Pulmonary artery endothelial cell (primary cell): ENCODE measurements at regions not wholly inside any gene's neighbourhood (a gene's known extent, or its start where the extent isn't known, plus 50 kb on each side); places are given as distances from the start of the nearest gene placed in this dataset.

Source experiments
- DNase-seq: peaks from one replicate; pipeline ENCODE4 v3.0.0-alpha.2; 2011; ENCODE audit warnings: low read depth, low spot score

DNA sequence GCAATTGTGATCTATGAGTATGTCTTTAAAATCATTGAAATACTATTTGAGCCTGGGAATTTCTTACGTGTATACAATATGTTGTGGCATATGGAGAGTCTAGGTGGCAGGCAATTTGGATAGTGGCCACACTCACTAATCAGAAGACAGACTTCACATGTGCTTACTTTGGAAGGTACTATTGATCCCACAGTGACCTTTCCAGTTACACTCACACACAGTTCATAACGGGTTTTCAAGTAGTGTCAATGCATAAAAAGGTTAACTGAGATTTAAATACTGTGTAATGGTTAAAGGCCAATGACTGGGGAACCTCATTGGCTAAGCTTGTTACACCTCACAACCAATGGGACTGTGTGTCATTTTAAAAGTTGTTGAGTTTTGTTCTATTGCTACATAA lies 783.2 kb downstream of the RPA4 start:
- DNase-seq: no peak

GRCh38 chrX:97668126-97668525 lies 784.4 kb downstream of the RPA4 start:
- DNase-seq: no peak

DNA sequence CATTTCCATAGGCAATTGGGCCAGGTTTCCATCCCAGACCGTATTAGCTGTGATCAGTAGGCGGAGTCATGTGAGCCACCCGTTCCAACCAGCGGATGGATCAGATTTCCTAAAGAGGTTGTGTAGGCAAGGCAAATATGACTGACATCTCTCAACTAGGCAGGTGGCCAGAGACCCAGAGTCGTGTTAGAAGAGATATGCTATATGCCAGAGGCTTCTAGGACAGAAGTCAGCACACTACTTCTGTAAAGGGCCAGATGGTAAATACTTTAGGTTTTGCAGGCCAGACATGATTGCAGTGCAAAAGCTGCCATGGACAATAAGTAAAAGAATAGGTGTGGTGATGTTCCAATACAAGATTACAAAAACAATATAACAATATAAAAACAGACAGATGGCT lies 788.4 kb downstream of the RPA4 start:
- DNase-seq: no peak

DNA sequence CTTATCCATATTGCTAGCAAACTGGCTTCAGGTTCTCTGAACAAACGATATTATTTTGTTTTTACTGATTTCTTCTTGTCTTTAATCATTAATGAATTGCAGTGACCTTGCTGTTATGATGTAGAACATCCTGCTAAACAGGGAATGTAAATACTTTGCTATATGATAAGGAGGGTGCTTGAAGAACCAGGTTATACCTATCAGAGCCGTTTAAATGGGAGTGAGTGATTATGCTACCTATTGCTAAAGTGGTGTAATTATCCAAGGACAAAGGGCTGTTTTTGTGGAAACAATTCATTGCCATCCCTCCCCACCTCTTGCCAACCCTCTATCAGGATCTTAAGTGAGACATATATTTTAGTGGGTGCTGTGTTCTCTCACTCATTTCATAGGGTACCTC lies 788.9 kb downstream of the RPA4 start:
- DNase-seq: no peak

DNA sequence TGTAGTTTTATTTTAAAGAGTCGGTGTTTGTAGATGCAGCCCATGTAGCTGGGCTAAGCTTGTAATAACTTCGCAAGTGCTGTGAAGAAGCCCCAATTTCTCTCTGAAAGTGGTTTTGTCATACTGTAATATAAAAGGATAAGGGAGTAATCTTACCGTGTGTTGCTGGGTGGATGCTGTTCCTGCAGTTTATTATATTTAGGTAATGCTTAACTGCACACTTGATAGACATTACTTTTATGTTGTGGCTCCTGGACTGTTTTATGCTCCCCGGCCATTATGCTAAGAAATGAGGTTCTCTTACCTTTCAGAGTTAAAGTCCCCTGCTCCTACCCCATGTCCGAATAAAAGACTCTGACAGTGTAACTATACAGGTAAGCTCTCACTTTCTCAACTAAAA lies 789.4 kb downstream of the RPA4 start:
- no peak for DNase-seq

GRCh38 chrX:97682991-97683840 lies 799.5 kb downstream of the RPA4 start:
- no peak for DNase-seq

GRCh38 chrX:97685753-97686152 lies 802.0 kb downstream of the RPA4 start:
- DNase-seq: peak; percentile 4

- DNase-seq: no peak
Observed at GRCh38 chrX:97691901-97692455, 808.3 kb downstream of the RPA4 start.

DNA sequence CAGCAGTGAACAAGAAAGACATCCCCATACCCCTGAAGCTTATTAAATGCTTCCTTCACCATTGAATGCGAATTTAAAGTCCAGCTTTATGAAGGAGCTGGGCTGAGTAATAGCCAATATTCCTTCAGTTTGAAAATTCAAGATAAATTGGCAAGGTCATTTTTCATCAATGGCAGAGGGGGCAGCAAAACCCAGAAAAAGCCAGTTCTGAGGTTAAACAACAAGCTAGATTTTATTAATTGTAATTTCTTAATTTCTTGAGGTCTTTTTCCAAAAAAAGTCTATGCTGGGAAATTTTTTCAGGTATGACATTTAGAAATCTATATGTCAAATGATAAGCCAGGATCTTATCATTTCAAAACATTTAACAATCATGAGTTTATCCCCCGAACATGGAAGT lies 808.9 kb downstream of the RPA4 start:
- DNase-seq: no peak

DNA sequence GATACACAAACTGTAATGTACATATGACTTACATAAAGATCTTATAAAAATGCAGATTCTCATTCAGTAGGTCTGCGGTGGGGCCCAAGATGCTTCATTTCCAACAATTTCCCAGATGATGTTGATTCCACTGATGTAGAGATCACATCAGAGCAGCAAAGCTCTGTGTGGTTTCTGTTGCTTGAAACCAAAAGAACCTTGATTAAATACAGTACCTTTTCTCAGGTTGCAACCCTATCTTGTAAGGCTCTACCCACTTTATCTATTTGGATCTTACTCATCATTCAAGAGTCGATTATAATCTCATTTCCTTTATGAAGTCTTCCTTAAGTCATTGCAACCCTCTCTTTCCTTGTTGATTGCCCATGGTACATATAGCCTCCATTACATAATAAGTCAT lies 816.8 kb downstream of the RPA4 start:
- DNase-seq: no peak

DNA sequence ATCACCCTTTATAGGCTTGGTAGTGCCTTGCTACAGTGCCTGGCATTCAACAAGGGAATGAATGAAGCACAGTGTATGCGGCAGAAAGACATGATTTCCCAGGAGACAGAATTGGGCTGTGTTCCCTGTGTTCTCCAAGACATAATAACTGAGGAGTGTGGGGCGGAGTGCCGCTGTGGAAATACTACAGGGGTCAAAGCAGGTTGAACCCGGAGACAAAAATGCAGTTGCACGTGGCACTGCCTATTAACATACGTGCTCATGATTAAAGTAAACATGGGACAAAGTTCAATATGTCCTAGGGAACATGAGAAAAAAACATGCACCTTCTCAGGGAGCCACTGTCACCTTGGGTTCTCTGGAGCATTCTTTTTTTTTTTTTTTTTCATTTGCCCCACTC lies 820.8 kb downstream of the RPA4 start:
- no peak for DNase-seq

GRCh38 chrX:97704881-97705280 lies 821.2 kb downstream of the RPA4 start:
- DNase-seq: no peak

GRCh38 chrX:97705936-97706335 lies 822.2 kb downstream of the RPA4 start:
- no peak for DNase-seq

- no peak for DNase-seq
Observed at GRCh38 chrX:97714072-97714471, 830.4 kb downstream of the RPA4 start.

GRCh38 chrX:97728215-97728614 lies 844.5 kb downstream of the RPA4 start:
- no peak for DNase-seq

- DNase-seq: no peak
Observed at GRCh38 chrX:97740044-97740443, 856.3 kb downstream of the RPA4 start.

DNA sequence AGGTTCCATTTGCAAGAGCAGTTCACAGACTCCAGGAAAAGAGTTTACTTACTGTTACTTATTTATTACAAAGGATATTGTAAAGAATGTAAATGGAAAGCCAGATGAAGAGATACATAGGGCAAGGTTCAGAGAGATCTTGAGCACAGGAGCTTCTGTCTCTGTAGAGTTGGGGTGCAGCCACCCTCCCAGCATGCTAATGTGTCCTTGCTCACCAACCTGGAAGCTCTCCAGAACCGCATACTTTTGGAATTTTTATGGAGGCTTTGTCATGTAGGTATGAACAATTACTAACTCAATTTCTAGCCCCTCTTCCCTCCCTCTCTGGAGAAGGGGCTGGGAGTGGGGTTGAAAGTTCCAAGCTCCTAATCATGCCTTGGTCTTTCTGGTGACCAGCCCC lies 857.2 kb downstream of the RPA4 start:
- DNase-seq: no peak

DNA sequence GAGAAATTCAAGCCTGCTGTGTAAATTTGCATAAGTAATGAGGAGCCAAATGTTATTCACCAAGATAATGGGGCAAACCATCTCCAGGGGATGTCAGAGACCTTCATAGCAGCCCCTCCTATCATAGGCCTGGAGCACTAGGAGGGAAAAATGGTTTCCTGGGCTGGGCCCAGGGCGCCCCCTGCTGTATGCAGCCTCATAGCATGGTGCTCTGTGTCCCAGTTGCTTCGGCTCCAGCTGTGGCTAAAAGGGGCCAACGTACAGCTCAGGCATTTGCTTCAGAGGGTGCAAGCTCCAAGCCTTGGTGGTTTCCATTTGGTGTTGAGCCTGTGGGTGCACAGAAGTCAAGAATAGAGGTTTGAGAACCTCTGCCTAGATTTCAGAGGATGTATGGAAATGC lies 859.3 kb downstream of the RPA4 start:
- no peak for DNase-seq

DNA sequence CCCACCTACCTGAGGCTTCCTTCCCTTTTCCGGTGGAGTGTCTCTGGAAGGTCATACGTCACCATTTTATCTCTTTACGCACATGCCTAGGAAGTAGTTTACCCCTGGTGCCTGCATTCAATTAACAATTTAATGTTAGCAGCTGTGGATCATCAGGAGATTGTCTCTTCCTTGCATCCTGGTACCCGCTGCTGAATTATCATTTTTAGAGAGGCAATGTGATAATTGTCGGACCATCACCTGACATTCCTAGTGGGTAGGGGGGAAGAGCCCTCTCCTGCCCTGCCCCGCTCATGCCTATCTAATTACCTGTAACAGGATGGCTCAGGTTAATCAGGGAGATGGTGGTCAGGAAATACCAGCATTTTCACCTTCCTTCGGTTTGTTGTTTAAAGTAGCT lies 863.6 kb downstream of the RPA4 start:
- no peak for DNase-seq

GRCh38 chrX:97751016-97751415 lies 867.3 kb downstream of the RPA4 start:
- DNase-seq: no peak

DNA sequence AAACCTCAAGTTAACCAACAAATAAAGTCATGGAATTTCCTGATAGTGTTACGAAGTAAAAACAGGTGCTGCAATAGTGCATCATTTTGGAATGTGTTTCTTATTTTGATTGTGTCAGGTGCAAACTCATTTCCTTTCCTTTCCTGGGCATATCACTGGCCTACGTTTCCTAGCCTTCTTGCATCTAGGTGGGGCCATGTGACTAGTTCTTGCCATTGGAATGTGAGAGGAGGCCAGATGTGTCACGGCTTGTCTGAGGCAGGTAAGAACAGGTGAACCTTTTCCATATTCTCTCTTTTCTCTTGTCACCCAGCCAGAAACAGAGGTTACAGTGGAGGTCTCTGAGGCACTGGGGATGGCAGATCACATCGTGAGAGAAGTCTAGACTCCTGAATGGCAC lies 868.0 kb downstream of the RPA4 start:
- DNase-seq: no peak

- DNase-seq: no peak
Observed at GRCh38 chrX:97756879-97757278, 873.2 kb downstream of the RPA4 start.

DNA sequence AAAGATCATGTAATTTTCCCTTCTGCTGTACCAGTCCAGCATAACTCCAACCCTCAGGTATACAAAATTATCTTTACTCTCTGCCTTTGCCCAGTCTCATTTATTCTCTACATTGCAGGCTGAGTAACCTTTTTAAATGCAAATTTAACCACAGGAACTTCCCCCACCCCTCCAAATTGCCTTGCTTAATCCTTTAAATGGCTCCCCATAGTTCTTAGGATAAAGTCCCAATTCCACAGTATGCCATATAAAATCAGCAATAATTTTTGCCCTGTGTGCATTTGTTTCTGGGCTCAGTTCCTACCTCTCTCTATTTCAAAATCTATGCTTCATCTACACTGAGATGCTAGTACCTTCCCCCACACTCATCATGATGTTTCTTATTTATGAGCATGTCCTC lies 879.7 kb downstream of the RPA4 start:
- DNase-seq: no peak
